ENCODE measurements at regions not wholly inside any gene's neighbourhood (a gene's known extent, or its start where the extent isn't known, plus 50 kb on each side); places are given as distances from the start of the nearest gene placed in this dataset.

GRCh38 chr3:76754247-76754646, 285.7 kb upstream of the ROBO2 start:
- TF ChIP-seq POLR2AphosphoS5 (IDR thresholded peaks at IDR 0.05; ENCODE audit: low read depth, low read length): no peak
- TF ChIP-seq SIN3A (IDR thresholded peaks at IDR 0.05; ENCODE audit: borderline replicate concordance, insufficient read depth, low read length): no peak
- no peak for TF ChIP-seq TAF1 (IDR thresholded peaks at IDR 0.05; ENCODE audit: borderline replicate concordance, insufficient read depth, low read length)
- TF ChIP-seq REST (IDR thresholded peaks at IDR 0.05; ENCODE audit: insufficient read depth in 1 of 2, low read depth in 2 of 2, low read length in 2 of 2): no peak
